Esophagus muscularis mucosa (tissue), 4 donors: ENCODE measurements at regions not wholly inside any gene's neighbourhood (a gene's known extent, or its start where the extent isn't known, plus 50 kb on each side); places are given as distances from the start of the nearest gene placed in this dataset.

ENCODE experiments used
- CTCF ChIP-seq, 3 experiments: fragments of 200-600 bp in 2 of 3; fragments of 450-650 bp in 1 of 3; sonication (generic) in 2 of 3; IDR thresholded peaks; one replicate each; pipeline ENCODE4 v1.5.1; 2017 to 2019; ENCODE audit warnings: antibody characterized with exemption in 3 of 3, mild to moderate bottlenecking in 2 of 3, moderate library complexity in 1 of 3
- EP300 ChIP-seq: sonication (generic); formaldehyde crosslinking; IDR thresholded peaks from one replicate; pipeline ENCODE4 v1.6.1; 2017; ENCODE audit warnings: antibody characterized with exemption
- POLR2A ChIP-seq: fragments of 450-650 bp; IDR thresholded peaks from one replicate; pipeline ENCODE4 v1.6.1; 2017; ENCODE audit warnings: antibody characterized with exemption, moderate library complexity, mild to moderate bottlenecking, low read depth

DNA sequence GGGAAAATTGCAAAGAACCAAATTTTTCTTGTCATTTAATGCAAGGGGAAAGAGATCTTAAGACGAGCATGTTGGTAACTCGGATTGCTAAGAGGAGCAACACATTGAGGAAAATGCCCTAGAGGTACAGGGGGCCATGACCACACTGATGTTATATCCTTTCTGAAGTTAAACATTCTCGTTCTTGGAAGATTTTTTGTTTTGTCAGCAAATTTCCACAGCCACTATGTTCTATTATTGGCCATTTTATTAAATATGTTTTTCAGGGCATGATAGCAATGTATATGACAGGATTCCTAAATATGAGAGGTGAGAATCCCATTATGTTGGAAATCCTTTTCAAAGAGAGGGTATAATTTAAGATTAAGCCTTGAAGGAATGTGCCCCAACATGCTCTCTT, 627.2 kb upstream of the PKN2 start:
- TF ChIP-seq EP300 (no peak), POLR2A (no peak), CTCF (IDR thresholded peaks at IDR 0.05) (no peak)
